Stimulated activated CD4-positive, alpha-beta T cell treated with anti-CD3 and anti-CD28 coated beads, Interleukin-4, amount 100 ng/mL, for 4 hours (primary cell): ENCODE measurements at regions not wholly inside any gene's neighbourhood (a gene's known extent, or its start where the extent isn't known, plus 50 kb on each side); places are given as distances from the start of the nearest gene placed in this dataset.

ENCODE experiments used
- DNase-seq, 2 experiments: peaks; one replicate each; pipeline ENCODE4 v3.0.0-alpha.2; 2020

DNA sequence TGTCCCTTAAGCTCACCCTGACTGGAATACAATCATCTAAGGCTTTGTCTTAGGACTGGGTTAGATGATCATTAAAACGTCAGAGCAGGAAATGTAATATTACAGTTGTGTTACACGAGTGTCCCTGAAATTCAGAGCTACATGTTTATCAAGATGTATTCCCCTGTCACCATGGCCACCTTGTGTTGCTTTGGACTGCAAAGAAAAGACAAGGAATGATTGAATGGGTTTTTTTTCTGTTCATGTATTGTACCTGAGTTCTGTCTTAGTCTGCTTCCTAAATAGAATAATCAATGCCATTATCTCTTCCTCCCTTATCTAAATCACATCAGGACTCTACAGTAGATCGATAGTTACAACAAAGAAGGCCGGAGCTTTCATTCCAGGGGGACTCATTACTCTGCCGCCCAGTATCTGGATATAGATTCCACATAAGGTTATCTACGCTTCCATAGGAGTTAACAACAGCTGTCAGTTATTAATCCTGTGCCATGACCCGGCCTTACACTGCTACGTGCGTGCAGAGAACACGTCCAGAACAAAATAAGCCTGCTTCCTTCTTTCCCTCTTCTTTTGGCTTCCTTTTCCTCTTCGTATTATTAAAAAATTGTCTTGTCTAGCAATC lies 274.1 kb upstream of the SASH1 start:
- DNase-seq, result no peak

DNA sequence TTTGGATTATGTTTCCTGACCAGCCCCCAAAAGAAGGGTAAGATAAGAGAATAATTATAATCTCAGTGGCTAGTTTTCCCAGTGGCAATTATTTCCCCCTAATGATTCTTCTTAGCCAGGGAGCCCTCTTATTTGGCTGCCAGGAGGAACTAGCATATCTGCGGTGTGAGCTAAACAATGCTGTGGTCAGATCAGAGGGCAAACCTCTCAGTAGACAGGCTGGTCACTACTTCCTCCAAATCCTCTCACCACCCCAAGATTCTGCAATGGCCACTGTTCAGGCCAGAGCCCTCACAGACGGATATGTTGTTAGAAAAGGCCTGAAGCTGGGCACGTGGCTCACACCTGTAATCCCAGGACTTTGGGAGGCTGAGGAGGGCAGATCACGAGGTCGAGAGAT lies 273.4 kb upstream of the SASH1 start:
- DNase-seq, result no peak

DNA sequence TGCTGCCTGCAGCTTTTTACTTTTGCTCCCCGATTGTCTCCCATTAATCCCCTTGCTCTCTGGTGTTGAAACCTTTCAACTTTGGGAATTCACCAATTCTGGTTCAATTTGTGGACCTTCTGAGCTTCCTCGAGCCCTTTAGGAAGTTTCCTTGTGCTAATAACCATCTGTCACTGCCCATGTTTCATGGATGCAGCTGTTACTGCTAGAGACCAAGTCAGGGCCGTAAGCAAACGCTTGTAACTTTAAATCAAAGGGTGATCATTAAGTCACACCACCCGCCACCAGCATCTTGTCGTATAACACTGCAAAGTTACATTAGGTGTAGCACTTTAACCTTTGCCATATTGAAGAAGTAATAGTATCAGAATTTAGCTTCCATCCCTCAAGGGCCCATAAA lies 268.3 kb upstream of the SASH1 start:
- no peak for DNase-seq

DNA sequence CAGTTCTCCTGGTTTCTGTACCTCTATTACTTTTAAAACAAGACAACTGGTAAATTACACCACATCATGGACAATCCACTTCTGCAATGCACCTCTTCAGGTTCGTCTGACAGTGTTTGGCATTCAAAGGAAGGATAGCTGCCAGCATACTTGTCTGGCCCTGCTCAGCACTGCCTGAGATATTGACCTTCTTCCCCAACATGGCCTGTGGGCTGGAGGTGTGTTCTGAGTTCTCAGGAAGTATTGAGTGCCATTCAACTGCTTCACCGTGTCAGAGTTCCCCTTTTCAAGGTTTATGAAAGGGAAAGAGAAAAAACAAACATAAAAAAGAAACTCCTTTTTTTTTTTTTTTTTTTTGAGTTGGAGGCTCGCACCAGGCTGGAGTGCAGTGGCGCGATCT lies 267.9 kb upstream of the SASH1 start:
- DNase-seq, result no peak

DNA sequence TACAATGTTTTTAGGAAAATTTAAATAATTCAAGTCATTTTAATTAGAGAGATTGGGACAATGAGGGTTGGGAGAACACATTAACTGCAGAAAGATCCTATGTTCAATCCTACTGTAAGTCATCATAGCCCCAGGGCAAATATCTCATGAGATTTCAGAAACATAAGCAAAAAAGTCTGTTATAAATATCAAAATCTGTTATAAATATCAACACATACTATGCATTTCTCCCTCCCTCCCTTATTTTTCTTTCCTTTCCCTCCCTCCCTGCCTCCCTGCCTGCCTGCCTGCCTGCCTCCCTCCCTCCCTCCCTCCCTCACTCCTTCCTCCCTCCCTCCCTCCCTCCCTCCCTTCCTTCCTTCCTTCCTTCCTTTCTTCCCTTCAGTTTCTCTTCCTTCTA lies 267.3 kb upstream of the SASH1 start:
- no peak for DNase-seq

DNA sequence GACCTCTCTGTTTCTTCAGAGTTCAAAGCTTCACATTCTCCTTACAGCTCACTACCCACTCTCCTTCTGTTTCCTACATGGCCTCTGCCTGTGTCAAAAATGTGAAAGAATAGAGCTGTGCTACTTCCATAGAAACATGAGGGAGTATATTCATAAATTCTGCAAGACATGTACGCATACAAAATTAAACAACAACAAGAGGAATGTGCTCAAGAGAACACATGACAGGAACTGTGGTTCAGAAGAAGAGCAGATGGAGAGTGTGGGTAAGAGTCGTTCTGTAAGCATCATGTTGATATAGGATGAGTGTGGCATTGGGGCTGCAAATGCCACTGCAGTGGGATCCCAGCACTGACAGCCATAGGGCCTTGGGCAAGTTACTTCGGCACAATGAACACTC lies 266.6 kb upstream of the SASH1 start:
- DNase-seq, result no peak

DNA sequence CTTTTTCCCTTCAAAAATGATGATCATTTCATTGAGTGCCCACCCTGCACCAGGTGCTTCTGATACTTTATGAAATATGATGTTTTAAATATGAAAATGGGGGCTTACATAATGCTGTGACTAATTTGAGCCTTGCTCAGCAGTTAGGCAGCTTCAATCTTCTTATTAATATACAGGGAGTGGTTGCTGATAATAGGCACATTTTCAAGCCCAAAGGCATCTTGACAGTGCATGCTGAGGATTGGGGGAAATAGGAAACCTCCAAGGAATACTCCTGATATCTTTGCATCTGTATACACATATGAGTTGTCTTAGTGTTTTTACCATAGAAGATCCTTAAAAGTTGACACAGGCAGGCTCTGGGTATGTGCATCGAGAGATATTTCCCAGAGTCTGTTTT lies 262.3 kb upstream of the SASH1 start:
- no peak for DNase-seq

DNA sequence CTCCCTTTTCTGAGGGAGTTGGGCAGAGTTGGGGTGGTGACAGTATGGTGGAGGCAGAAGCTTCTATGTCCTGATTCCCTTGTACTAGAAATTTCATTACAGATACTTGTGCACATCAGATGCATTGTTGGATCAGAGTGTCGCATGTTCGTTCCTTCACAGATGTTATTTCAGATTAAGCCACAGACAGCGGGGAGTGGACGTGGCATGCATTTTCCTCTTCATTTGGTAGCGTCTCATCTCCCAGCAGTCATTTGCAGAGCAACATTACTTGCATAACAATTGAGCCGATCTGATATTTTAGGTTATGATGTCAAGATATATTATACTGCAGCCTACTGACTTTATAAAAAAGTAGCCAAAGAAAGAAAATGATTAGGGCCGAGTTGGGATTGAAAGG lies 261.6 kb upstream of the SASH1 start:
- no peak for DNase-seq

DNA sequence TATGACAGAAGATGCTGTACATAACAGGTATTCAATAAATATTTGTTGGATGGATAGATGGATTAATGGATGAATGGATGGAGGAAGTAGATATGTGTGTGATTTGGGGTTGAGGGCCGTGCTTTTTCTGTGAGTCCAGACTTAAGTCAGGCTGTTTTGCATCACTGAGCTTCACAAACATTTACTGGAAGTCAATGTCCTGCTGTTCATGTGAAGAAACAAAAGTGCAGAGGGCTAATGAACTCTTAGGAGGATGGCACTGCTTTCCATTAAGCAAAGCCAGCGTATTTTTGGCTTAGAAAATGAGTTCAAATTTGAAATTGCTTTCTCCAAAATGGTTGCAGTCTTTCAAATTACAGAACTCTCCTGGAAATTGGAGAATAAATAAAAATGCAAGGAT lies 260.6 kb upstream of the SASH1 start:
- no peak for DNase-seq

DNA sequence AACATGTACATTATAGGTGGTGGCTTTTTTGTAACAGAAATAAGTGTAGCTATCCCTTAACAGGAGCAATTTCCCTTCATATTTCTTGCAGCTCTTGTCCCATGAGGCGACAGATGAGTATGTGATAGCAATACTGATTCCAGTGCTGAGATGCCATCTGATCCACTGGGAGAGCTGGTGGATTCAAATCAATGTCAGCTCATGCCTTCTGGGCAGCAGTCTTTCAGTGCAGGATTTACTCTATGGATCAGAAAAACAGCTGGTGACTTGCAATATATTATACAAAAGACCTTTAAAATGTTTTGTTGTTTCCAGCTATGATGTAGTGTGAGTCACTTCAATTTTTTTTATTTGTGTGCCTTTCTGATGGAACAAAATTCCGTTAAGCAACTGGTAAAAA lies 259.9 kb upstream of the SASH1 start:
- no peak for DNase-seq

DNA sequence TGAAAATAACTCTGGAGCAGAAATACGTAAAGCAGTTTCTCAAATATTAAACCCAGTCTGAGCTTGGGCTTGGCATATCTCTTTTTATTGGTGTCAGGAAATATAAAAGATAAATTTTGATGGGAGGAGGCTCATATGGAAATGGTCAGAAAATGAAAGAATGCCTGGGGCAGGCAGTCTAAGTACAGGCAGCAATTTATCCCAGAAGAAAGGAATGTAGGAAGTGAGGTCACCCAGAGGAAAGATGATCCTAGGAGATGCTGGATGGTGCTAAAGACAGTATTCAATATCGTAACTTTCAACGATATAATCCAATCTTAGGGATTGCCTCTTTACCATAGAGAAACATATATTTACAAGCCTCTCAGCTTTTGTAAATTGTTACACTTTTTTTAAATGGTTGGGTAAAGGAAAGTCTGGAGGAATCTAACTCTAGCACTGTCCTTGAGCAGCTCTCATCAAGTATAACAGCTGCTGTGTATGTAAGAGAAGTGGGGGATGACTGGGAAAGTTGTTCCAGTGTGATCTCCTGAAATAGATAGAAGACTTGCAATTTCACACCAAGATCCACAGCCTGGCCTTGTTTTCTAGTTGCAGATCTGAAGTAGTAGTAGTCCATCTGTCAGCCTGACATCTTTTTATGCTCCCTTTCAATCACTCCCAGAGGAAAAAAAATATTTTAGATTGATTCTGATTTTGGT lies 256.9 kb upstream of the SASH1 start:
- DNase-seq, result no peak

DNA sequence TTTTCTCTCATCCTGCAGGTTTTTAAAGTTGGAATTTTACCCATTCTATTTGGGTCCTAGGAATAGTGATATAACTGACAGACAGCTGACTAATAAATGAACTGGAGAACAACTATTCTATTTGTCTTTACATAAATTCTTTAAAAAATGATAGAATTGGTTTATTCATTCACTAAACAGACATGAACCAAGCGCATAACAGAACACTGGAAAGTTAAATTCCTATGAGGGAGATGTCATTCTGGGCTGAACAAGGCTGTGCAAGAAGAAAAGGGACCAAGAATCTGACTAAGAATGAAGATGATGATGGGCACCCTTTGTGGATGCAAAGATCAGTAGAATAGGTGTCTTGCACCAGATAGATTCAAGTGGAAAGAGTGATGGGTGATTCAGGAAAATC lies 256.3 kb upstream of the SASH1 start:
- DNase-seq, result no peak

DNA sequence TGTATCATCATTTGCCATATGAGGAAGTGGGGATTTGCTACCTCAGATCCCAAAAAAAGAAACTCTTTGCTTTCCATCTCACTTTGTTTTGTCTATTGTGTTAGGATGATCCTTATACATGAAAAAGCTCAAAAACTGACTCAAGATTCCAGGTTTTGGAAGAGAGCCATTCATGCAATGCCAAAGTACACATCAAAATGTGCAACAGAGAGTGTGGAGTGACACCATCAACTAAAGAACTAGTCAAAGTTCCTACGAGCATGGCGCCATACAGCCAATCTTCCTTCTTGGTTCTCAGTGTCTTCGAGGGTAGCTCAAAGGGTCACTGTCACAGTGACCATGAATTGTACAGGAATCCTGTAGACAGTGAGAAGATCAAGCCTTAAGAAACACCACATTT lies 255.8 kb upstream of the SASH1 start:
- DNase-seq, result no peak

DNA sequence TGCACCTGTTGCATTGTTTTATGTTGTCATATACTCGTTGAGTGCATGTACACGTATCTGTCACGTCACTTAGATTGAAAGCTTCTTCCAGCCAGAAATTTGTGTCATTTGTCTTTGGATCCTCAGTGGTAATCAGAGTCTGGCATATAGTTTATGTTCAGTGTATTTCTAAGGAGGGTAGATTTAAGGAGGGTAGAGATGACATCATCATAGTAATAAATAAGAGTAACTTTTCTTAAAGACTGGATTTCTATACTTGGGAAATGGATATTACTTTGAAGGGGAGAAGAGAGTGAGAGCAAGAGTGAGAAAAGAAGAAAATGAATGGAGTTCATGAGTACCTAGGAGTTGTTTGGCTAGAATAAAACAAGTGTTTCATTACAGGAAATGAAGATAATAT lies 255.0 kb upstream of the SASH1 start:
- no peak for DNase-seq

DNA sequence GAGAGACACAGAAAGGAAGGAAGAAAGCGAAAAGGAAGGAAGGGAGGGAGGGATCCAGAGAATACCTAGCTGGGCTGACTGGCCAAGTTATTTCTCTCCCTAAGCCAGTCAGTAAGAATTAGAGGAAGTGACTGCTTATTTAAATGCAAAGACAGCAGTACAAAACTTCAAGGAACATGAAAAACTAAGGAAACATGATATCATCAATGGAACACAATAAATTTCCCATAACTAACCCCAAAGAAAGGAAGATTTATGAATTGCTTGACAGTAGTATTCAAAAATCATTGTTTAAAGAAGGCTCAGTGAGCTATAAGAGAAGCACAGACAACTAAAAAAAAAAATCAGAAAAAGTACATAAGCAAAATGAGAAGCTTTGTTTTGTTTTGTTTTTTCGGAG lies 252.3 kb upstream of the SASH1 start:
- no peak for DNase-seq

DNA sequence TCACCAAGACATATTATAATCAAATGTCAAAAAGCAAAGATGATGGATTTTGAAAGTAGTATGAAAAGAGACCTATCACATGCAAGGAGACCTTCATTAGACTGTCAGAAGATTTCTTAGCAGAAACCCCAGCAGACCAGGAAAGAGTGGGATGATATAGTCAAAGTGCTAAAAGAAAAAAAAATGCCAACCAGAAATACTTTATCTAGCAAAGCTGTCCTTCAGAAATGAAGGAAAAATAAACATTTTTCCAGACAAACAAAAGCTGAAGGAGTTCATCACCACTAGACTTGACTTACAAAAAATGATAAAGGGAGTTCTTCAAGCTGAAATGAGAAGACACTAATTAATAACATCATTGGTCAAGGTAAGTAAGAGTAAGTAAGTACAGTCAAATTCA lies 251.2 kb upstream of the SASH1 start:
- DNase-seq, result no peak

DNA sequence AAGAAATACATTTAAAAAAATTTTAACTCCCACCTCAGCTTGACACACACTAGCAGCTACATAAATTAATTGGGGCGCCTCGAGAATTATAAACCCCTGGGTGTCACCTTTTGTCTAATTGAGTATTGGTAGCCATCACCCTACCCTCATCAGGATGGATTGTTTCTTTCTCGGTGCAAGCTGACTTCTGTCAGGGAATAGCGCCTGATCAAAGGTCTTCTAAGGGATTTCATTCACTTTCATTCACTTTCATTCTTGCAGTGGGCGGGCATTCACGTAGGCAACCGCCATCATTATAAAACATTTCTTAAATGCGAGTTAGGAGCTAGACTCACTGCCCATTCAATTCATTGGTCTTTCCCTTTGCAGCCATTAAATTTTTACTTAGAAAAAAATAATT lies 239.2 kb upstream of the SASH1 start:
- DNase-seq, result no peak

DNA sequence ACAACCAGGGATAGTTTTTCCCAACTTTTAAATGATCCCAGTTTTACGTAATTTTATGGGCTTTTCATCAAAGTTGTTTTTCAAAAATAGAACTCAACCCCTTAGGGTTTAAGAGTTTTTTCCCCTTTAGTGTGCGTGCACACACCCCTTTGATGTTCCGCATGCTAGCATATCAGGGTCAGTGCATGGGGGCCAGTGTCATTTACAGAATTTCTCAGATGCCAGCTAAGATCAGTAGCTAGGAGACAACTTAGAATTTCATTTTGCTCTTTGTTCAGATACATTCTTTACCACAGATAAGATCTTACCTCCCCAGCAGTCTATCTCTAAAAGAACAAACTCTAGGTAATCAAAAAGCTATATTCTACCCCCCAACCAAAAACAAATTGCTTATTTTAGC lies 238.5 kb upstream of the SASH1 start:
- no peak for DNase-seq

DNA sequence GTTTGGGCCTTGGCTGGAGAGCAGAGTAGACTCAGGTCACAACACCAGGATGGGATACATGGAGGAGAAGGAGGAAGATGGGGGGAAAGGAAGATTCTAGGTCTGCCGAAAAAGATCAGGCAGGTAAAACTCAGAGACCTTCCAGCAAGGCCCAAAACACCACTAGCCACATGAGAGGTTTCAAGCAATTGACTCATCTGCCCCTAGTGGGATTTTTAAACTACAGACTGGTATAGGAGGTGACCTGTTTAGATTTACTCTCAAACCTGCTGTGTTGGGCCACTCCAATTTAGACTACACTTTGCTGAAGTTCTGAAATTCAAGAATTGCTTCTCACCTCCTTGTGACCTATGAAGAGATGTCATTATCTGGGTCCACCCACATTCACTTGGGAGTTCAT lies 236.9 kb upstream of the SASH1 start:
- DNase-seq, result no peak

DNA sequence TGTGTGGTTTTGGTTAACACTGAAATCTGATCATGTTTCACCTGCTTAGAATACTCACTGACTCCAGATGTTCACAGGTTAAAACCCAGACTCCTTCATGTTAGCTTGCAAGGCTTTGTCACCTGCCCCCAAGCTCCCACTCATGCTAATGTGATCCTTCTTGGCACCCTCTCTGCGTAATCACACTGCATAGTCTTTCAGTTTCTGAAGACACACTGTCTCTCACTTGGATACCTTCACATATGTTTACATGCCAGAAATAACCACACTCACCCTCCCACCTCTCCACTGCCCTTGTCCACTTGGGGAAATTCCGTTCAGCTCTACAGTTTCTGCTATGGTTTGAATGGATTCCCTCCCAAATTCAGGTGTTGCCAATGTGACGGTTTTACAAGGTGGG lies 234.7 kb upstream of the SASH1 start:
- DNase-seq, result no peak

DNA sequence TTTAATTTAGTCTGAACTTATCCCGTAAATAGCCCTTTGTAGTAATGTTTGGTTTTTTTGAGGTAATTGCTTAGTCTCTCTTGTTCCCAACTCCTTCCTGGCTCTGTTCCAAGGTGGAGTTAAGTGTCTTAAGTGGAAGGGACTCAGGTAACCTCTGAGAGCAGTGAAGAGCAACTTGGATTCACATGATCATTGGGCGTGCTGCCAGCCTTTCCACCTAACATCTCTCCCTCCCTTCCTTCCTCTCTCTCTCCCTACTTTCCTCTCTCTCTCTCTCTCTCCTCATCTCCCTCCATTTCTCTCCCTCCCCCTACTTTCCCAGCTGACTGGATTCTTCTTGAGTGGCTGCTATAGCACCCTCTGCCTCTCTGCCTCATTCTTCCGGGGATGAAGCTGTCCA lies 232.9 kb upstream of the SASH1 start:
- DNase-seq, result no peak

DNA sequence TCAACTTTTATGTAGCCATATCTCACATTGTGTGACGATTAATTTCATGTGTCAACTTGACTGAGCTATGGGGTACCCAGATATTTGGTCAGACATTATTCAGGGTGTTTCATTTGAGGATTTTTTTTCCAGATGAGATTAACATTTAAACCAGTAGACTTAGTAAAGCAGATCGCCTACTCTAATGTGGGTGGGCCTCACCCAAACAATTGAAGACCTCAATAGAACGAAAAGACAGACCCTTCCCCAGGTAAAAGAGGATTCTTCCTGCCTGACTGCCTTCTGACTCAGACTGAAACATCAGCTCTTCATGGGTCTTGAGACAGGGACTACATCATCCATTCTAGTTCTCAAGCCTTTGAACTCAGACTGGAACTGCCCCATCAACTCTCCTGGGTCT lies 231.7 kb upstream of the SASH1 start:
- DNase-seq, result no peak

DNA sequence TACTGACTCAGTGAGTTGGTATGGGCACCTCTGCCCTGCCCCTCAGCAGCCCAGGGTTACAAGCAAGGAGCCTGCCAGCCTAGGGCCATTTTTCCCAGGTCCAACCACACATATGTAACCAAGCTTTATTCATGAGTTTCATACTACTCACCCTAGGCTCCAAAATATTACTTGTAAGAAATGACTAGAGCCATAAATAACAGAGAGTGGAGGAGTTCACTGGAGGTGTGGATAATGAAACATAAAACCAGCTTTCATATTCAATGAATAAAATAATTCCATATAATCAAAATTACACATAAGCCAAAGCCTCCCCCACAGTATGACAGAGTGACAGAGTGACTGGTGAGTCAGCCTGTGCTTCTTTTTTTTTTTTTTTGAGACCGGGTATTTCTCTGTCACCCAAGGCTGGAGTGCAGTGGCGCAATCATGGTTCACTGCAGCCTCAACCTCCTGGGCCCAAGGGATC lies 229.8 kb upstream of the SASH1 start:
- DNase-seq, result no peak

DNA sequence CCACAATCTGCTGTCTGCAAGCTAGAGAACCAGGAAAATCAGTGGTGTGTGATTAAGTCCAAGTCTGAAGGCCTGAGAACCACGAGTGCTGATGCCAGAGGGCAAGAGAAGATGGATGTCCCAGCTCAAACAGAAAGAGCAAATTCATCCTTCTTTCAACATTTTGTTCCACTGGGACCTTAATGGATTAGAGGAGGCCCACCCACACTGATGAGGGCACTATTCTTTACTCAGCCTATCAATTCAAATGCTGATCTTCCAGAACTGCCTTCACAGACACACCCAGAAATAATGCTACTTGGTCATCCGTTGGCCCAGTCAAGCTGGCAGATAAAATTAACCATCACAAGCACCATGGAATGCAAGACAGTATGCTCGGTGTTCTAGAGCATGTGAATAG lies 226.6 kb upstream of the SASH1 start:
- no peak for DNase-seq

DNA sequence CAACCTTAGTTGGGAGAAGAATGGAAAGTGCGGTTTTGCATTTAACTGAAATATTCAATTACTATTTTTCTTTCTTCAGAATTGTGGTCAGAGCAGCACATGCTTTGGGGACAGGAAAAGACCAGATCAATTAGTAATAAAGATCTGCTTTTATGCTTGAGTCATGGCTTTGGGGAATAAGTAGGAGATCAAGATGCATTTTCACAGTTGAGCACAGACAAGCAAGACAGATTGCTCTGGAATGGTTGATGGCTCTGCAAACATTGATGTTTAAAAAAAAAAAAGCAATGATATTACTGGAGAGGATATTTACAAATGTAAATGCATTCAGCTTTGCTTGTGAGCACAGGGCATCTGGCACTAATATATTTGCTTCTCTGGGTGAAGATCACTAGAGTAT lies 224.4 kb upstream of the SASH1 start:
- DNase-seq, result no peak
